Panc1 (cell line): ENCODE measurements at regions not wholly inside any gene's neighbourhood (a gene's known extent, or its start where the extent isn't known, plus 50 kb on each side); places are given as distances from the start of the nearest gene placed in this dataset.
"Not testable (repeated sequence)": the region's sequence is repeated elsewhere in the genome, so short reads cannot be mapped to it uniquely, and the experiment has no call there.

Experiments
- ATAC-seq: fragments of 200-7000 bp; cut with Tn5 transposase; 2 replicates; pipeline ENCODE4 v1.9.1; 2020; ENCODE audit warnings: mild to moderate bottlenecking, moderate library complexity
- BruUV-seq: library from RNA; stranded (reverse); fragments of 400-500 nt; replicated peaks from 2 replicates; lab custom pipeline; 2021; lab: Mats Ljungman, UMichigan
- CTCF ChIA-PET: fragments of 300-600 bp; sonication (Branson Sonifier 250); formaldehyde crosslinking; loops from one replicate; lab custom pipeline; 2022; ENCODE audit warnings: antibody characterized with exemption; lab: Charles Lee
- POLR2A ChIA-PET: fragments of 300-600 bp; sonication (Branson Sonifier 250); formaldehyde crosslinking; loops from one replicate; lab custom pipeline; 2022; ENCODE audit warnings: antibody characterized with exemption; lab: Charles Lee
- DNase-seq: peaks from one replicate; pipeline ENCODE4 v3.0.0-alpha.2; 2010; ENCODE audit warnings: low read depth, low spot score
- H3K27ac ChIP-seq: 2 replicates; pipeline ENCODE4 v1.5.1; 2011; ENCODE audit warnings: mild to moderate bottlenecking, low read length, inconsistent platforms
- H3K27me3 ChIP-seq: fragments of 200-500 bp; sonication (Bioruptor generic); 2 replicates; pipeline ENCODE4 v1.6.0; 2014; ENCODE audit warnings: low read length, inconsistent platforms; ENCODE audit not compliant: control insufficient read depth, insufficient read depth
- H3K36me3 ChIP-seq: fragments of 200-500 bp; sonication (Bioruptor generic); 2 replicates; pipeline ENCODE4 v1.5.1; 2014; ENCODE audit warnings: inconsistent platforms, mild to moderate bottlenecking, low read length, moderate library complexity; ENCODE audit not compliant: control insufficient read depth, insufficient read depth
- H3K4me1 ChIP-seq: 2 replicates; pipeline ENCODE4 v1.5.1; 2011; ENCODE audit warnings: inconsistent platforms, mild to moderate bottlenecking, low read length, moderate library complexity; ENCODE audit not compliant: control insufficient read depth, insufficient read depth
- H3K4me3 ChIP-seq, 2 experiments: 2 replicates each; pipeline ENCODE4 v1.5.1; 2011 to 2012; ENCODE audit warnings: low read depth in 2 of 2, low read length in 2 of 2, mild to moderate bottlenecking in 2 of 2, inconsistent platforms in 1 of 2, moderate library complexity in 1 of 2
- H3K9me3 ChIP-seq: fragments of 200-500 bp; sonication (Bioruptor generic); 2 replicates; pipeline ENCODE4 v1.5.1; 2014; ENCODE audit warnings: low read depth, mild to moderate bottlenecking, inconsistent platforms, low read length, moderate library complexity; ENCODE audit not compliant: control insufficient read depth, insufficient read depth
- POLR2AphosphoS5 ChIP-seq: IDR thresholded peaks from 2 replicates; pipeline ENCODE4 v1.6.1; 2012; ENCODE audit warnings: mild to moderate bottlenecking, low read depth, low read length, moderate library complexity
- SIN3A ChIP-seq: IDR thresholded peaks from 2 replicates; pipeline ENCODE4 v1.6.1; 2012; ENCODE audit warnings: low read depth, mild to moderate bottlenecking, low read length, moderate library complexity, borderline replicate concordance; ENCODE audit not compliant: insufficient read depth
- TCF7L2 ChIP-seq: IDR thresholded peaks from 2 replicates; pipeline ENCODE4 v1.6.1; 2011; ENCODE audit warnings: mild to moderate bottlenecking, low read depth, low read length, inconsistent platforms
- in situ Hi-C: cut with HindIII; loops from 2 replicates; pipeline ENCODE4 v1.10.0; 2016; ENCODE audit warnings: low sequenced_read_pairs, low pct_unique_long_range_greater_than_20kb
- intact Hi-C: fragments of 100-400 bp; cut with micrococcal nuclease; formaldehyde crosslinking; loops from one replicate; pipeline ENCODE4 v1.10.0; 2022; ENCODE audit not compliant: unreplicated experiment
- TF ChIP-seq, protein P1 (sequence below): fragments of 450-650 bp; IDR thresholded peaks from 2 replicates; pipeline ENCODE4 v1.5.1; 2017; ENCODE audit warnings: mild to moderate bottlenecking
- TF ChIP-seq, protein P2 (sequence below), 2 experiments: IDR thresholded peaks; 2 replicates each; pipeline ENCODE4 v1.6.1; 2011 to 2012; ENCODE audit warnings: low read depth in 2 of 2, control low read depth in 1 of 2, low read length in 1 of 2, mild to moderate bottlenecking in 1 of 2, moderate library complexity in 1 of 2; ENCODE audit not compliant: insufficient read depth in 1 of 2

DNA sequence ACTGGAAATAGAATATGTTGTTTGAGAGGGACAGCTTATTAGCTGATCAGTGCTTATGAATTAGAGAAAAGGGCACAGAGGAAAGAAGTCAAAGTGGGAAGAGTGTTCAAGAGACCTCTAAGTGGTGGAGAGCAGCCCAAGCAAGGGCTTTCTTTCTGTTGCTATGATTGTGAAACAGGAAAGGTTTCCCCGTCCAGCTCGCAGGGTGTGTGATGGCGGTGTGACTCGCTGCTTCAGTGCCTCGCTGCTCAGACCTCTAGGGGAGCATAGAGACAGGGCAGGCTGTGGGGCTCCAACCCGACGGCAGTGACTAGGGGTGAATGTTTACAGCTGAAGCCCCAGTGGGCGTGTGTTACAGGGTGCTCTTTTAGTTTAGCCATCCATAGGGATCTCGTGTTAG lies 166.5 kb upstream of the COPS8 start:
- DNase-seq (no peak), ATAC-seq (no peak)
- Histone ChIP-seq H3K27me3 (peaks cover 25% of the 10 kb centered on the region), H3K27ac (no peak overlapping the region), H3K4me3 (no peak overlapping the region), H3K4me1 (no peaks in the 10 kb centered on the region), H3K9me3 (no peaks in the 10 kb centered on the region), H3K36me3 (no peaks in the 10 kb centered on the region)
- POLR2A ChIA-PET, result no interaction called here
- in situ Hi-C loops, result no loop called here
- TF ChIP-seq POLR2AphosphoS5, result no peak
- no peak for TF ChIP-seq SIN3A
- TF ChIP-seq, protein P1, sequence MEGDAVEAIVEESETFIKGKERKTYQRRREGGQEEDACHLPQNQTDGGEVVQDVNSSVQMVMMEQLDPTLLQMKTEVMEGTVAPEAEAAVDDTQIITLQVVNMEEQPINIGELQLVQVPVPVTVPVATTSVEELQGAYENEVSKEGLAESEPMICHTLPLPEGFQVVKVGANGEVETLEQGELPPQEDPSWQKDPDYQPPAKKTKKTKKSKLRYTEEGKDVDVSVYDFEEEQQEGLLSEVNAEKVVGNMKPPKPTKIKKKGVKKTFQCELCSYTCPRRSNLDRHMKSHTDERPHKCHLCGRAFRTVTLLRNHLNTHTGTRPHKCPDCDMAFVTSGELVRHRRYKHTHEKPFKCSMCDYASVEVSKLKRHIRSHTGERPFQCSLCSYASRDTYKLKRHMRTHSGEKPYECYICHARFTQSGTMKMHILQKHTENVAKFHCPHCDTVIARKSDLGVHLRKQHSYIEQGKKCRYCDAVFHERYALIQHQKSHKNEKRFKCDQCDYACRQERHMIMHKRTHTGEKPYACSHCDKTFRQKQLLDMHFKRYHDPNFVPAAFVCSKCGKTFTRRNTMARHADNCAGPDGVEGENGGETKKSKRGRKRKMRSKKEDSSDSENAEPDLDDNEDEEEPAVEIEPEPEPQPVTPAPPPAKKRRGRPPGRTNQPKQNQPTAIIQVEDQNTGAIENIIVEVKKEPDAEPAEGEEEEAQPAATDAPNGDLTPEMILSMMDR, result no peak
- TF ChIP-seq TCF7L2, result no peak
- TF ChIP-seq, protein P2, sequence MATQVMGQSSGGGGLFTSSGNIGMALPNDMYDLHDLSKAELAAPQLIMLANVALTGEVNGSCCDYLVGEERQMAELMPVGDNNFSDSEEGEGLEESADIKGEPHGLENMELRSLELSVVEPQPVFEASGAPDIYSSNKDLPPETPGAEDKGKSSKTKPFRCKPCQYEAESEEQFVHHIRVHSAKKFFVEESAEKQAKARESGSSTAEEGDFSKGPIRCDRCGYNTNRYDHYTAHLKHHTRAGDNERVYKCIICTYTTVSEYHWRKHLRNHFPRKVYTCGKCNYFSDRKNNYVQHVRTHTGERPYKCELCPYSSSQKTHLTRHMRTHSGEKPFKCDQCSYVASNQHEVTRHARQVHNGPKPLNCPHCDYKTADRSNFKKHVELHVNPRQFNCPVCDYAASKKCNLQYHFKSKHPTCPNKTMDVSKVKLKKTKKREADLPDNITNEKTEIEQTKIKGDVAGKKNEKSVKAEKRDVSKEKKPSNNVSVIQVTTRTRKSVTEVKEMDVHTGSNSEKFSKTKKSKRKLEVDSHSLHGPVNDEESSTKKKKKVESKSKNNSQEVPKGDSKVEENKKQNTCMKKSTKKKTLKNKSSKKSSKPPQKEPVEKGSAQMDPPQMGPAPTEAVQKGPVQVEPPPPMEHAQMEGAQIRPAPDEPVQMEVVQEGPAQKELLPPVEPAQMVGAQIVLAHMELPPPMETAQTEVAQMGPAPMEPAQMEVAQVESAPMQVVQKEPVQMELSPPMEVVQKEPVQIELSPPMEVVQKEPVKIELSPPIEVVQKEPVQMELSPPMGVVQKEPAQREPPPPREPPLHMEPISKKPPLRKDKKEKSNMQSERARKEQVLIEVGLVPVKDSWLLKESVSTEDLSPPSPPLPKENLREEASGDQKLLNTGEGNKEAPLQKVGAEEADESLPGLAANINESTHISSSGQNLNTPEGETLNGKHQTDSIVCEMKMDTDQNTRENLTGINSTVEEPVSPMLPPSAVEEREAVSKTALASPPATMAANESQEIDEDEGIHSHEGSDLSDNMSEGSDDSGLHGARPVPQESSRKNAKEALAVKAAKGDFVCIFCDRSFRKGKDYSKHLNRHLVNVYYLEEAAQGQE (IDR thresholded peaks at IDR 0.05; ENCODE audit: insufficient read depth in 1 of 2, low read depth in 2 of 2, low read length in 1 of 2), result no peak
- intact Hi-C loops, result no loop called here
- CTCF ChIA-PET, result no interaction called here
- no TSS peak for BruUV-seq

DNA sequence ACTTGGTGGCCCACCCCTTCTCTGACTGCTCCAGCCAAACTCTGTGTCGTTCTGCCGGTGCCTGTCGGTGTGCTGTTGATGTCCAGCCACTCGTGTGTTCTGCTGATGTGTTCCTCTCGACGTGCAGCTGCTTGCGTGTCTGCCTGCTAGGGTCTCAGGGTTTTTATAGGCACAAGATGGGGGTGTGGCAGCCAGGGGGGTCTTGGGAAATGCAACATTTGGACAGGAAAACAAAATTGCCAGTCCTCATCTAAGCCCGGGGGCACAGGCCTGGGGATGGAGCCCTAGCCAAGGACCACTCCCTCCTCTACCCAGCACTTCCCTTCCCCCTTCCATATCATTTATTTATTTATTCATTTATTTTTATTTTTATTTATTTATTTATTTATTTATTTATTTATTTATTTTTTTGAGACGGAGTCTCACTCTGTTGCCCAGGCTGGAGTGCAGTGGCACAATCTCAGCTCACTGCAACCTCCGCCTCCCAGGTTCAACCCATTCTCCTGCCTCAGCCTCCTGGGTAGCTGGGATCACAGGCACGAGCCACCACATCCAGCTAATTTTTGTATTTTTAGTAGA lies 165.8 kb upstream of the COPS8 start:
- DNase-seq, POLR2A ChIA-PET, intact Hi-C loops, H3K27ac ChIP-seq, BruUV-seq, H3K9me3 ChIP-seq, H3K36me3 ChIP-seq, H3K4me1 ChIP-seq, H3K4me3 ChIP-seq, in situ Hi-C loops, ATAC-seq: not testable (repeated sequence)
- CTCF ChIA-PET, result interaction anchor here (0.7 kb wide), 1 partner anchor 97 kb away, joined by 3 read pairs; no protein-coding TSS in a partner anchor
- peaks cover 25% of the 10 kb centered on the region for H3K27me3 ChIP-seq

DNA sequence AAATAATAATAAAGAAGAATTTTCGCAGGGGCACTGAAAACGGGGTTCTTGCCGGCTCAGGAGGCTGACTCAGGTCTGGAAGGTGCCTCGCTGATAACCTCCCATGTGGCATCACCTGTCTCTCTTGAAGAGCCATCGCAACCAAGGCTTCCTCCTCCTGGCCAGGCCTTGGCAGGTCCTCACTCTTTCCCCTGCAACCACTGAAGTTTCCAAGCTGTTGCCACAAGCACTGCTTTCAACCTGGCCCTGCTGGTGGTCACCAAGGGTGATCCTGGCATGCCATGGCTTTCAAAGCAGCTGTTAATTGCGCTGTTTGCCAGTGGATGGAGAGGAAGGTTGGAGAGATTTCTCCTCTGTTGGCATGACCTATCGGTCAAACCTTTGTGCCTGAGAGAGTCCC lies 163.6 kb upstream of the COPS8 start:
- no TSS peak for BruUV-seq
- ChIA-PET POLR2A (interaction anchor here (0.6 kb wide), 1 partner anchor 10 kb away, joined by 11 read pairs; no protein-coding TSS in a partner anchor), CTCF (no interaction called here)
- no peak for TF ChIP-seq TCF7L2
- TF ChIP-seq, protein P1, result no peak
- TF ChIP-seq, protein P2 (IDR thresholded peaks at IDR 0.05; ENCODE audit: insufficient read depth in 1 of 2, low read depth in 2 of 2, low read length in 1 of 2), result no peak
- TF ChIP-seq SIN3A, result no peak
- TF ChIP-seq POLR2AphosphoS5, result no peak
- ATAC-seq (no peak), DNase-seq (no peak)
- Histone ChIP-seq H3K27me3 (peaks cover 28% of the 10 kb centered on the region), H3K36me3 (no peaks in the 10 kb centered on the region), H3K4me1 (no peaks in the 10 kb centered on the region), H3K4me3 (no peak overlapping the region), H3K27ac (no peak overlapping the region), H3K9me3 (no peaks in the 10 kb centered on the region)
- in situ Hi-C loops (no loop called here), intact Hi-C loops (no loop called here)
